Caco-2 (cell line): ENCODE measurements at regions not wholly inside any gene's neighbourhood (a gene's known extent, or its start where the extent isn't known, plus 50 kb on each side); places are given as distances from the start of the nearest gene placed in this dataset.

Source experiments
- BruUV-seq: library from RNA; stranded (reverse); fragments of 400-500 nt; replicated peaks from 2 replicates; lab custom pipeline; 2021; lab: Mats Ljungman, UMichigan
- CTCF ChIA-PET: fragments of 300-600 bp; sonication (Branson Sonifier 250); formaldehyde crosslinking; loops from one replicate; lab custom pipeline; 2022; ENCODE audit warnings: antibody characterized with exemption; lab: Charles Lee
- POLR2A ChIA-PET: fragments of 300-600 bp; sonication (Branson Sonifier 250); formaldehyde crosslinking; loops from one replicate; lab custom pipeline; 2022; ENCODE audit warnings: antibody characterized with exemption; lab: Charles Lee
- DNase-seq, 2 experiments: peaks; one replicate each; pipeline versions ENCODE4 v3.0.0 to v3.0.0-alpha.2; 2020 to 2022
- H3K27me3 ChIP-seq: replicated peaks from 2 replicates; pipeline ENCODE4 v1.6.0; 2011; ENCODE audit warnings: low read length; ENCODE audit not compliant: control insufficient read depth, insufficient read depth
- H3K36me3 ChIP-seq: 2 replicates; pipeline ENCODE4 v1.5.1; 2011; ENCODE audit warnings: low read length; ENCODE audit not compliant: control insufficient read depth, insufficient read depth
- H3K4me1 ChIP-seq: fragments of 250-450 bp; sonication (Bioruptor Pico); 2 replicates; pipeline ENCODE4 v1.5.1; 2020; ENCODE audit warnings: mild to moderate bottlenecking
- H3K4me3 ChIP-seq: 2 replicates; pipeline ENCODE4 v1.5.1; 2011; ENCODE audit warnings: low read depth, mild to moderate bottlenecking, control low read depth, low read length
- H3K9me3 ChIP-seq: fragments of 250-450 bp; sonication (Bioruptor Pico); 2 replicates; pipeline ENCODE4 v1.5.1; 2020; ENCODE audit warnings: mild to moderate bottlenecking, moderate library complexity
- H3K27ac Mint-ChIP-seq: one replicate; pipeline ENCODE4 v1.8.0; 2022; ENCODE audit warnings: mixed read lengths; ENCODE audit not compliant: unreplicated experiment
- H3K27me3 Mint-ChIP-seq: one replicate; pipeline ENCODE4 v1.8.0; 2022; ENCODE audit warnings: mixed read lengths; ENCODE audit not compliant: insufficient read depth, unreplicated experiment
- H3K36me3 Mint-ChIP-seq: one replicate; pipeline ENCODE4 v1.8.0; 2022; ENCODE audit warnings: mild to moderate bottlenecking, mixed read lengths; ENCODE audit not compliant: insufficient read depth, unreplicated experiment
- H3K4me1 Mint-ChIP-seq: one replicate; pipeline ENCODE4 v1.8.0; 2022; ENCODE audit warnings: low read depth, mixed read lengths; ENCODE audit not compliant: unreplicated experiment
- H3K4me3 Mint-ChIP-seq: one replicate; pipeline ENCODE4 v1.8.0; 2022; ENCODE audit warnings: mild to moderate bottlenecking, moderate library complexity, mixed read lengths; ENCODE audit not compliant: unreplicated experiment
- H3K9me3 Mint-ChIP-seq: one replicate; pipeline ENCODE4 v1.8.0; 2022; ENCODE audit warnings: mixed read lengths; ENCODE audit not compliant: unreplicated experiment
- intact Hi-C: fragments of 100-400 bp; cut with micrococcal nuclease; formaldehyde crosslinking; loops from one replicate; pipeline ENCODE4 v1.10.0; 2022; ENCODE audit not compliant: unreplicated experiment
- TF ChIP-seq, protein P1 (sequence below), 2 experiments: fragments of 200-600 bp in 1 of 2; IDR thresholded peaks; 1 replicate in 1 of 2; 2 replicates in 1 of 2; pipeline versions ENCODE4 v1.5.1 to v1.8.0; 2011 to 2022; ENCODE audit warnings: antibody characterized with exemption in 1 of 2, control low read depth in 1 of 2, inconsistent platforms in 1 of 2, low read depth in 1 of 2, low read length in 1 of 2, mild to moderate bottlenecking in 1 of 2, moderate library complexity in 1 of 2; ENCODE audit not compliant: insufficient read depth in 1 of 2, severe bottlenecking in 1 of 2, unreplicated experiment in 1 of 2

DNA sequence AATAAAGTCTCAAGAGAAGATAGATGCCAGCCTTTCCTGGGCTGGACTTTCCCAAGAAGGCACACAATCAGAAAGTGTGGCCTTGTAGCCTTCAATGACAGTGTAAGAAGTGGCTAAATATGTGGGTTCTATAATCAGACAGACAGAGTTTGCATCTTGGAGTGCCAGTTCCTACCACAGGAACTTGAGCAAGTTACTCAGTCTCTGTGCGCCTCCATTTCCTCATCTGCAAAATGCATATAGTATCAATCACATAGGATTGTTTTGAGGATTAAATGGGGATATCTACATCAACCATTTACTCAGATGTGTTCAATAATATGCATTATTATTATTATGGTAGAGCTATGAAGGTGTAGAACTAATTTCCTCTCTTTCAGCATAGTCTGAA lies 176.8 kb upstream of the PTBP2 start:
- intact Hi-C loops = no loop called here
- Histone ChIP-seq H3K36me3 (no peaks in the 10 kb centered on the region), H3K27me3 (no peaks in the 10 kb centered on the region), H3K9me3 (no peaks in the 10 kb centered on the region), H3K4me1 (no peaks in the 10 kb centered on the region), H3K4me3 (no peak overlapping the region)
- DNase-seq = no peak
- H3K4me3 Mint-ChIP-seq = no peak overlapping the region
- no peaks in the 10 kb centered on the region for H3K4me1 Mint-ChIP-seq
- no peaks in the 10 kb centered on the region for H3K27me3 Mint-ChIP-seq
- BruUV-seq = no TSS peak
- H3K9me3 Mint-ChIP-seq = no peaks in the 10 kb centered on the region
- TF ChIP-seq, protein P1, sequence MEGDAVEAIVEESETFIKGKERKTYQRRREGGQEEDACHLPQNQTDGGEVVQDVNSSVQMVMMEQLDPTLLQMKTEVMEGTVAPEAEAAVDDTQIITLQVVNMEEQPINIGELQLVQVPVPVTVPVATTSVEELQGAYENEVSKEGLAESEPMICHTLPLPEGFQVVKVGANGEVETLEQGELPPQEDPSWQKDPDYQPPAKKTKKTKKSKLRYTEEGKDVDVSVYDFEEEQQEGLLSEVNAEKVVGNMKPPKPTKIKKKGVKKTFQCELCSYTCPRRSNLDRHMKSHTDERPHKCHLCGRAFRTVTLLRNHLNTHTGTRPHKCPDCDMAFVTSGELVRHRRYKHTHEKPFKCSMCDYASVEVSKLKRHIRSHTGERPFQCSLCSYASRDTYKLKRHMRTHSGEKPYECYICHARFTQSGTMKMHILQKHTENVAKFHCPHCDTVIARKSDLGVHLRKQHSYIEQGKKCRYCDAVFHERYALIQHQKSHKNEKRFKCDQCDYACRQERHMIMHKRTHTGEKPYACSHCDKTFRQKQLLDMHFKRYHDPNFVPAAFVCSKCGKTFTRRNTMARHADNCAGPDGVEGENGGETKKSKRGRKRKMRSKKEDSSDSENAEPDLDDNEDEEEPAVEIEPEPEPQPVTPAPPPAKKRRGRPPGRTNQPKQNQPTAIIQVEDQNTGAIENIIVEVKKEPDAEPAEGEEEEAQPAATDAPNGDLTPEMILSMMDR (IDR thresholded peaks at IDR 0.05; ENCODE audit: insufficient read depth in 1 of 2, low read depth in 1 of 2, low read length in 1 of 2, severe bottlenecking in 1 of 2, unreplicated experiment in 1 of 2) = no peak
- CTCF ChIA-PET = no interaction called here
- POLR2A ChIA-PET = no interaction called here
- H3K36me3 Mint-ChIP-seq = no peaks in the 10 kb centered on the region
- H3K27ac Mint-ChIP-seq = no peak overlapping the region

DNA sequence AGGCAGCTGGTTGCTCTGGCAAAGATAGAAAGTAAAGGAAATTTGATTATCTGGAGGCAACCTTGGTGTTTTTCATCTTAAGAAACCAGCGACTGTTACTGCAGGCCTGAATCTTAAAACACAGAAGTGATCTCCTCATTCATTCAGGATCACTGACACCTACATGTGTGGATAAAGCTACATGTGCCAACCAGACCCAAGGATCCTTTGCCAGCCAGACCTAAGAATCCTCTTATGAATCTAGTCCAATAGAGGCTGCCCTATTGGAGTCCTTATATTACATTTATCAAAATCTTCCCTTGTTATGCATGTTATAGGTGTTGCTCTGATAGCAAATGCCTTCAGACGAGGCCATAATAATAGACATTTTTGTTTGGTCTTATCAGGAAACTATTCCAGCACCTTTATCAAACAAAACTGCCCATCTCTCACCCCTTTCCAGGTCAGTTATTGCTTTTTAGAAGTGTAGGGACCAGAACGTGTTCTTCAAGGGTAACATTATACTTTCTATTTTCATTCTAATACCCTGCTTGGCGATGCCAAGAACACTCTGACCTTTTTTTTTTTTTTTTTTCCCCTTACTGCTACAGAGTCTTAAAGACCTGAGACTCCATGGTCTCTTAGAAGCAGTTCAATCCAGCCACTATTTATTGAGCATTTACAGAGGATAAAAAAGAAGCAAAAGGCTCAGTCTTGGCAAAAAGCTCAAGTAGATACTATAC lies 175.5 kb upstream of the PTBP2 start:
- no peaks in the 10 kb centered on the region for H3K9me3 Mint-ChIP-seq
- no peak overlapping the region for H3K4me3 Mint-ChIP-seq
- H3K4me1 Mint-ChIP-seq = no peaks in the 10 kb centered on the region
- no peaks in the 10 kb centered on the region for H3K27me3 ChIP-seq
- H3K36me3 Mint-ChIP-seq = no peaks in the 10 kb centered on the region
- H3K4me1 ChIP-seq = no peaks in the 10 kb centered on the region
- intact Hi-C loops = no loop called here
- ChIA-PET CTCF (no interaction called here), POLR2A (no interaction called here)
- H3K27me3 Mint-ChIP-seq = no peaks in the 10 kb centered on the region
- no peaks in the 10 kb centered on the region for H3K36me3 ChIP-seq
- no peak overlapping the region for H3K27ac Mint-ChIP-seq
- no peak overlapping the region for H3K4me3 ChIP-seq
- H3K9me3 ChIP-seq = no peaks in the 10 kb centered on the region
- DNase-seq = no peak
- no TSS peak for BruUV-seq
- TF ChIP-seq, protein P1 (IDR thresholded peaks at IDR 0.05; ENCODE audit: insufficient read depth in 1 of 2, low read depth in 1 of 2, low read length in 1 of 2, severe bottlenecking in 1 of 2, unreplicated experiment in 1 of 2) = no peak

DNA sequence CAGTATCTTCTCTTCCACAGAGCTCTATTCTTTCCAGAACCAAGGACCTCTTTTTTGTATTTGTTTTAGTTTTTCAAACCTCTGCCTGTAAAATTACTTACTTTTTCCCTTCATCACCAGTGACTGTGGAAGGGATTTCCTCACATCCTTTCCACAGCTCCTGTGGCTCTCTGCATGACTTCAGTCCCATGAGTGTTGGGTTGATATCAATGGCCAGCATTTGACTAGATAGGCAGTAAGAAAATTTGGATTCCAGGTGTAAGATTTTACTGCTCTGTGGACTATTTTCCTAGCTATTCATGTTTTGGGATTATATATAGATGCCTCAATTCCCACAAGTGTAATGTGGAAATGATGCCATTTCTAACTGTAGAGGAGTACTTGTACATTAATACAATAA lies 171.5 kb upstream of the PTBP2 start:
- CTCF ChIA-PET = no interaction called here
- no peaks in the 10 kb centered on the region for H3K4me1 ChIP-seq

More for the DNA sequence above, 171.5 kb upstream of the PTBP2 start:
- Histone ChIP-seq H3K27me3 (no peaks in the 10 kb centered on the region), H3K36me3 (no peaks in the 10 kb centered on the region), H3K9me3 (no peaks in the 10 kb centered on the region), H3K4me3 (no peak overlapping the region)
- Mint-ChIP-seq H3K27ac (no peak overlapping the region), H3K36me3 (no peaks in the 10 kb centered on the region), H3K4me1 (no peaks in the 10 kb centered on the region), H3K9me3 (no peaks in the 10 kb centered on the region), H3K4me3 (no peak overlapping the region), H3K27me3 (no peaks in the 10 kb centered on the region)
- POLR2A ChIA-PET = no interaction called here
- TF ChIP-seq, protein P1 (IDR thresholded peaks at IDR 0.05; ENCODE audit: insufficient read depth in 1 of 2, low read depth in 1 of 2, low read length in 1 of 2, severe bottlenecking in 1 of 2, unreplicated experiment in 1 of 2) = no peak
- no TSS peak for BruUV-seq
- intact Hi-C loops = no loop called here
- DNase-seq = no peak
